IMR-90 (cell line): ENCODE measurements at regions not wholly inside any gene's neighbourhood (a gene's known extent, or its start where the extent isn't known, plus 50 kb on each side); places are given as distances from the start of the nearest gene placed in this dataset.

Experiments used
- ATAC-seq: fragments of 200-7000 bp; cut with Tn5 transposase; 2 replicates; pipeline ENCODE4 v1.9.1; 2020; ENCODE audit warnings: low read depth, mild to moderate bottlenecking, moderate library complexity
- BruUV-seq: library from RNA; stranded (reverse); fragments of 400-500 nt; replicated peaks from 2 replicates; lab custom pipeline; 2021; lab: Mats Ljungman, UMichigan
- CTCF ChIA-PET: fragments of 300-600 bp; formaldehyde crosslinking; extraction: SDS; loops from one replicate; lab custom pipeline; 2021; ENCODE audit warnings: antibody characterized with exemption; lab: Yijun Ruan, JAX
- POLR2A ChIA-PET: fragments of 300-600 bp; sonication (Branson Sonifier 250); formaldehyde crosslinking; loops from one replicate; lab custom pipeline; 2022; ENCODE audit warnings: antibody characterized with exemption; ENCODE audit not compliant: unreplicated experiment; lab: Charles Lee
- DNase-seq: peaks from one replicate; pipeline ENCODE4 v3.0.0; 2013
- H2AFZ ChIP-seq: replicated peaks from 2 replicates; pipeline ENCODE3; 2013; ENCODE audit warnings: low read length, mild to moderate bottlenecking; ENCODE audit not compliant: poor library complexity
- H2AK5ac ChIP-seq: 2 replicates; pipeline ENCODE4 v1.6.1; 2013; ENCODE audit warnings: low read depth, low read length, inconsistent platforms
- H2AK9ac ChIP-seq: replicated peaks from 2 replicates; pipeline ENCODE3; 2013; ENCODE audit warnings: mild to moderate bottlenecking, low read depth, low read length, moderate library complexity; ENCODE audit not compliant: poor library complexity
- H2BK120ac ChIP-seq: 2 replicates; pipeline ENCODE4 v1.6.1; 2013; ENCODE audit warnings: low read depth, low read length, inconsistent platforms
- H2BK15ac ChIP-seq: 3 replicates; pipeline ENCODE4 v1.6.1; 2013; ENCODE audit warnings: low read depth, low read length, inconsistent platforms
- H2BK20ac ChIP-seq: 2 replicates; pipeline ENCODE4 v1.6.1; 2013; ENCODE audit warnings: low read depth, mild to moderate bottlenecking, inconsistent platforms, low read length, moderate library complexity
- H2BK5ac ChIP-seq: 2 replicates; pipeline ENCODE4 v1.6.1; 2013; ENCODE audit warnings: mild to moderate bottlenecking, low read depth, low read length, inconsistent platforms; ENCODE audit not compliant: poor library complexity, severe bottlenecking
- H3K14ac ChIP-seq: replicated peaks from 2 replicates; pipeline ENCODE4 v1.6.1; 2013; ENCODE audit warnings: low read depth, low read length, inconsistent platforms
- H3K18ac ChIP-seq: 2 replicates; pipeline ENCODE4 v1.6.1; 2013; ENCODE audit warnings: low read depth, low read length, control low read depth
- H3K23ac ChIP-seq: 2 replicates; pipeline ENCODE4 v1.6.1; 2013; ENCODE audit warnings: low read depth, low read length, inconsistent platforms
- H3K27ac ChIP-seq: 2 replicates; pipeline ENCODE4 v1.5.1; 2013; ENCODE audit warnings: mild to moderate bottlenecking, control low read depth, low read length; ENCODE audit not compliant: insufficient read depth
- H3K27me3 ChIP-seq: 2 replicates; pipeline ENCODE4 v1.6.1; 2013; ENCODE audit warnings: low read length; ENCODE audit not compliant: control insufficient read depth, insufficient read depth
- H3K36me3 ChIP-seq: 2 replicates; pipeline ENCODE4 v1.6.1; 2013; ENCODE audit warnings: low read length, mixed read lengths; ENCODE audit not compliant: control insufficient read depth, insufficient read depth
- H3K4ac ChIP-seq: 2 replicates; pipeline ENCODE4 v1.6.1; 2013; ENCODE audit warnings: low read depth, low read length, inconsistent platforms
- H3K4me1 ChIP-seq: 2 replicates; pipeline ENCODE4 v1.6.1; 2013; ENCODE audit warnings: low read length, mixed read lengths; ENCODE audit not compliant: control insufficient read depth, insufficient read depth
- H3K4me2 ChIP-seq: 2 replicates; pipeline ENCODE4 v1.6.1; 2013; ENCODE audit warnings: low read depth, mild to moderate bottlenecking, control low read depth, low read length, moderate library complexity
- H3K4me3 ChIP-seq: 2 replicates; pipeline ENCODE4 v1.5.1; 2013; ENCODE audit warnings: low read depth, mild to moderate bottlenecking, control low read depth, low read length, moderate library complexity; ENCODE audit not compliant: insufficient read depth
- H3K56ac ChIP-seq: 2 replicates; pipeline ENCODE4 v1.6.1; 2013; ENCODE audit warnings: low read length, inconsistent platforms; ENCODE audit not compliant: insufficient read depth; ENCODE audit errors: extremely low read depth
- H3K79me1 ChIP-seq, 2 experiments: 2 replicates each; pipeline ENCODE4 v1.6.1; 2013; ENCODE audit warnings: low read length in 2 of 2, inconsistent platforms in 1 of 2, low read depth in 1 of 2
- H3K9ac ChIP-seq: 2 replicates; pipeline ENCODE4 v1.6.1; 2013; ENCODE audit warnings: low read depth, low read length, control low read depth
- H3K9me1 ChIP-seq: 2 replicates; pipeline ENCODE4 v1.6.1; 2013; ENCODE audit warnings: low read length, inconsistent platforms; ENCODE audit not compliant: insufficient read depth
- H3K9me3 ChIP-seq: 2 replicates; pipeline ENCODE4 v1.6.1; 2013; ENCODE audit warnings: low read length; ENCODE audit not compliant: control insufficient read depth, insufficient read depth
- H4K20me1 ChIP-seq: 2 replicates; pipeline ENCODE4 v1.6.1; 2013; ENCODE audit warnings: low read length, inconsistent platforms; ENCODE audit not compliant: insufficient read depth
- H4K5ac ChIP-seq: 2 replicates; pipeline ENCODE4 v1.6.1; 2013; ENCODE audit warnings: mild to moderate bottlenecking, low read depth, low read length, control low read depth
- H4K8ac ChIP-seq, 2 experiments: 2 replicates each; pipeline ENCODE4 v1.6.1; 2013; ENCODE audit warnings: low read depth in 2 of 2, low read length in 2 of 2, control low read depth in 1 of 2, inconsistent platforms in 1 of 2
- H4K91ac ChIP-seq: 2 replicates; pipeline ENCODE4 v1.6.1; 2013; ENCODE audit warnings: low read depth, low read length, inconsistent platforms; ENCODE audit not compliant: insufficient read depth
- BHLHE40 ChIP-seq: fragments of 150-350 bp; IDR thresholded peaks from 2 replicates; pipeline ENCODE4 v1.6.1; 2016; ENCODE audit warnings: mild to moderate bottlenecking, low read depth, low read length
- CHD1 ChIP-seq: IDR thresholded peaks from 2 replicates; pipeline ENCODE4 v1.6.1; 2012; ENCODE audit warnings: low read depth, low read length, improper control_type of control experiment
- ELK1 ChIP-seq: fragments of 150-350 bp; IDR thresholded peaks from 2 replicates; pipeline ENCODE4 v1.6.1; 2016; ENCODE audit warnings: low read depth, mild to moderate bottlenecking, low read length, moderate library complexity, borderline replicate concordance
- FOS ChIP-seq: fragments of 150-350 bp; IDR thresholded peaks from 2 replicates; pipeline ENCODE4 v1.6.1; 2016; ENCODE audit warnings: low read depth, low read length
- MAZ ChIP-seq: IDR thresholded peaks from 2 replicates; pipeline ENCODE4 v1.6.1; 2012; ENCODE audit warnings: low read depth, mild to moderate bottlenecking, low read length, improper control_type of control experiment, moderate library complexity, borderline replicate concordance
- MXI1 ChIP-seq: IDR thresholded peaks from 2 replicates; pipeline ENCODE4 v1.6.1; 2012; ENCODE audit warnings: low read depth, mild to moderate bottlenecking, low read length, moderate library complexity, borderline replicate concordance
- POLR2A ChIP-seq: IDR thresholded peaks from 2 replicates; pipeline ENCODE4 v1.6.1; 2012; ENCODE audit warnings: mild to moderate bottlenecking, low read depth, low read length
- RCOR1 ChIP-seq: IDR thresholded peaks from 2 replicates; pipeline ENCODE4 v1.6.1; 2012; ENCODE audit warnings: mild to moderate bottlenecking, low read length, improper control_type of control experiment; ENCODE audit not compliant: insufficient replicate concordance
- SMC3 ChIP-seq: fragments of 150-350 bp; IDR thresholded peaks from 2 replicates; pipeline ENCODE4 v1.6.1; 2016; ENCODE audit warnings: low read depth, mild to moderate bottlenecking, antibody characterized with exemption, low read length, moderate library complexity
- WGBS, 2 experiments: methylation state at CpG; one replicate each; pipeline versions ENCODE4 v1.1.5 to v1.1.7; 2013; ENCODE audit warnings: missing lambda C conversion rate in 2 of 2; ENCODE audit not compliant: insufficient read length in 1 of 2; ENCODE audit errors: extremely low coverage in 2 of 2; 5-methylcytosine and 5-hydroxymethylcytosine counted together
- dilution Hi-C: fragments of 300-500 bp; cut with HindIII; formaldehyde crosslinking; loops from one replicate; pipeline ENCODE4 v1.14.3; 2018; ENCODE audit warnings: low sequenced_read_pairs; ENCODE audit not compliant: unreplicated experiment
- in situ Hi-C: fragments of 300-500 bp; cut with MboI; formaldehyde crosslinking; loops from 3 replicates; pipeline ENCODE4 v1.14.3; 2019; ENCODE audit warnings: low sequenced_read_pairs, inconsistent platforms, mixed read lengths
- intact Hi-C: fragments of 100-400 bp; cut with micrococcal nuclease; formaldehyde crosslinking; loops from 2 replicates; pipeline ENCODE4 v1.10.0; 2022

GRCh38 chr2:216281876-216282275, 90.4 kb downstream of the MARCHF4 start:
- H3K4me1 ChIP-seq, result peaks cover 4% of the 10 kb centered on the region
- no peak overlapping the region for H4K91ac ChIP-seq
- no peak overlapping the region for H3K14ac ChIP-seq
- no peaks in the 10 kb centered on the region for H3K27me3 ChIP-seq
- H3K79me1 ChIP-seq, result peaks cover 0 to 21% of the 10 kb centered on the region in 2 experiments; a peak in 1 of 4 replicates
- in situ Hi-C loops (no loop called here), dilution Hi-C loops (no loop called here), intact Hi-C loops (no loop called here)
- H2BK15ac ChIP-seq, result no peak overlapping the region
- ATAC-seq (no peak), DNase-seq (no peak)
- H3K36me3 ChIP-seq, result peaks cover 2% of the 10 kb centered on the region; the same call in 1 of the 2 replicates
- H3K4me2 ChIP-seq, result no peak overlapping the region
- no peak overlapping the region for H2AK5ac ChIP-seq
- ChIA-PET CTCF (interaction anchor here (0.6 kb wide), 1 partner anchor 122 kb away, joined by 3 read pairs; no protein-coding TSS in a partner anchor), POLR2A (no interaction called here)
- no CpG with 5 or more reads among the region's 2 CpGs for WGBS, 2 experiments
- TF ChIP-seq POLR2A, result no peak
- no peak for TF ChIP-seq ELK1
- TF ChIP-seq BHLHE40, result no peak
- TF ChIP-seq FOS, result no peak
- TF ChIP-seq SMC3, result no peak
- no peak for TF ChIP-seq RCOR1
- TF ChIP-seq MAZ, result no peak
- TF ChIP-seq CHD1, result no peak
- no peak for TF ChIP-seq MXI1
- no peak overlapping the region for H3K4ac ChIP-seq
- no peak overlapping the region for H2BK5ac ChIP-seq
- no TSS peak for BruUV-seq
- H3K9ac ChIP-seq, result no peak overlapping the region
- no peak overlapping the region for H3K27ac ChIP-seq
- no peak overlapping the region for H3K56ac ChIP-seq
- H3K23ac ChIP-seq, result no peak overlapping the region
- H3K4me3 ChIP-seq, result no peak overlapping the region
- H2AFZ ChIP-seq, result no peak overlapping the region
- H4K20me1 ChIP-seq, result no peaks in the 10 kb centered on the region
- no peak overlapping the region for H4K8ac ChIP-seq
- H4K5ac ChIP-seq, result no peak overlapping the region
- no peak overlapping the region for H2BK120ac ChIP-seq
- H3K9me1 ChIP-seq, result peaks cover 23% of the 10 kb centered on the region
- H3K18ac ChIP-seq, result no peak overlapping the region
- H2BK20ac ChIP-seq, result no peak overlapping the region
- no peak overlapping the region for H2AK9ac ChIP-seq
- no peaks in the 10 kb centered on the region for H3K9me3 ChIP-seq
